ENCODE measurements at regions not wholly inside any gene's neighbourhood (a gene's known extent, or its start where the extent isn't known, plus 50 kb on each side); places are given as distances from the start of the nearest gene placed in this dataset.

DNA sequence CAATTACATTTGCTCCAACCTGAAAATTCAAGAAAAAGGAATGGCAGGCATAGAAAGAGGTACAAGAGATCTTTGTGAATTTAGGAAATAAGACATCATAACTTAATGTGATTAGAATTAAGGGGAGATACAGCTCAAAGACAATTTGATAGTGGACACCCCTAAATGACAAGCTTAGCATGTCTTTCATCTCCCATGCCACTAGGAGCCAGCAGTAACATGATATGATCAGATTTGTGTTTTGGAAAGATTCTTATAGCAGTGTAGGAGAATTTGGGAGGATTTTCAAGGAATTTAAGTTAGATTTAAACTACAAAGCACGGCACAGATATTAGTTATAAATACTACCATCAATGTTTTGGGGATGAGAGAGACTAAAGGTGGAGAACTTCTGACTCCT is 340.8 kb downstream of the RDH14 start:
- TF ChIP-seq JUND (IDR thresholded peaks at IDR 0.05) (no peak), HNF4G (IDR thresholded peaks at IDR 0.05) (no peak), EGR1 (IDR thresholded peaks at IDR 0.05; ENCODE audit: low read depth in 2 of 2) (no peak), GABPA (IDR thresholded peaks at IDR 0.05 in 1 of 2, conservative IDR thresholded peaks at IDR 0.05 in 1 of 2) (no peak), YY1 (IDR thresholded peaks at IDR 0.05) (no peak)
- TF ChIP-seq, protein P1, sequence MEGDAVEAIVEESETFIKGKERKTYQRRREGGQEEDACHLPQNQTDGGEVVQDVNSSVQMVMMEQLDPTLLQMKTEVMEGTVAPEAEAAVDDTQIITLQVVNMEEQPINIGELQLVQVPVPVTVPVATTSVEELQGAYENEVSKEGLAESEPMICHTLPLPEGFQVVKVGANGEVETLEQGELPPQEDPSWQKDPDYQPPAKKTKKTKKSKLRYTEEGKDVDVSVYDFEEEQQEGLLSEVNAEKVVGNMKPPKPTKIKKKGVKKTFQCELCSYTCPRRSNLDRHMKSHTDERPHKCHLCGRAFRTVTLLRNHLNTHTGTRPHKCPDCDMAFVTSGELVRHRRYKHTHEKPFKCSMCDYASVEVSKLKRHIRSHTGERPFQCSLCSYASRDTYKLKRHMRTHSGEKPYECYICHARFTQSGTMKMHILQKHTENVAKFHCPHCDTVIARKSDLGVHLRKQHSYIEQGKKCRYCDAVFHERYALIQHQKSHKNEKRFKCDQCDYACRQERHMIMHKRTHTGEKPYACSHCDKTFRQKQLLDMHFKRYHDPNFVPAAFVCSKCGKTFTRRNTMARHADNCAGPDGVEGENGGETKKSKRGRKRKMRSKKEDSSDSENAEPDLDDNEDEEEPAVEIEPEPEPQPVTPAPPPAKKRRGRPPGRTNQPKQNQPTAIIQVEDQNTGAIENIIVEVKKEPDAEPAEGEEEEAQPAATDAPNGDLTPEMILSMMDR (IDR thresholded peaks at IDR 0.05; ENCODE audit: low read depth, low read length, missing input control): peak; percentile 11
- TF ChIP-seq, protein P2, sequence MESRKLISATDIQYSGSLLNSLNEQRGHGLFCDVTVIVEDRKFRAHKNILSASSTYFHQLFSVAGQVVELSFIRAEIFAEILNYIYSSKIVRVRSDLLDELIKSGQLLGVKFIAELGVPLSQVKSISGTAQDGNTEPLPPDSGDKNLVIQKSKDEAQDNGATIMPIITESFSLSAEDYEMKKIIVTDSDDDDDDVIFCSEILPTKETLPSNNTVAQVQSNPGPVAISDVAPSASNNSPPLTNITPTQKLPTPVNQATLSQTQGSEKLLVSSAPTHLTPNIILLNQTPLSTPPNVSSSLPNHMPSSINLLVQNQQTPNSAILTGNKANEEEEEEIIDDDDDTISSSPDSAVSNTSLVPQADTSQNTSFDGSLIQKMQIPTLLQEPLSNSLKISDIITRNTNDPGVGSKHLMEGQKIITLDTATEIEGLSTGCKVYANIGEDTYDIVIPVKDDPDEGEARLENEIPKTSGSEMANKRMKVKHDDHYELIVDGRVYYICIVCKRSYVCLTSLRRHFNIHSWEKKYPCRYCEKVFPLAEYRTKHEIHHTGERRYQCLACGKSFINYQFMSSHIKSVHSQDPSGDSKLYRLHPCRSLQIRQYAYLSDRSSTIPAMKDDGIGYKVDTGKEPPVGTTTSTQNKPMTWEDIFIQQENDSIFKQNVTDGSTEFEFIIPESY (IDR thresholded peaks at IDR 0.05): no peak
- TF ChIP-seq, protein P3, sequence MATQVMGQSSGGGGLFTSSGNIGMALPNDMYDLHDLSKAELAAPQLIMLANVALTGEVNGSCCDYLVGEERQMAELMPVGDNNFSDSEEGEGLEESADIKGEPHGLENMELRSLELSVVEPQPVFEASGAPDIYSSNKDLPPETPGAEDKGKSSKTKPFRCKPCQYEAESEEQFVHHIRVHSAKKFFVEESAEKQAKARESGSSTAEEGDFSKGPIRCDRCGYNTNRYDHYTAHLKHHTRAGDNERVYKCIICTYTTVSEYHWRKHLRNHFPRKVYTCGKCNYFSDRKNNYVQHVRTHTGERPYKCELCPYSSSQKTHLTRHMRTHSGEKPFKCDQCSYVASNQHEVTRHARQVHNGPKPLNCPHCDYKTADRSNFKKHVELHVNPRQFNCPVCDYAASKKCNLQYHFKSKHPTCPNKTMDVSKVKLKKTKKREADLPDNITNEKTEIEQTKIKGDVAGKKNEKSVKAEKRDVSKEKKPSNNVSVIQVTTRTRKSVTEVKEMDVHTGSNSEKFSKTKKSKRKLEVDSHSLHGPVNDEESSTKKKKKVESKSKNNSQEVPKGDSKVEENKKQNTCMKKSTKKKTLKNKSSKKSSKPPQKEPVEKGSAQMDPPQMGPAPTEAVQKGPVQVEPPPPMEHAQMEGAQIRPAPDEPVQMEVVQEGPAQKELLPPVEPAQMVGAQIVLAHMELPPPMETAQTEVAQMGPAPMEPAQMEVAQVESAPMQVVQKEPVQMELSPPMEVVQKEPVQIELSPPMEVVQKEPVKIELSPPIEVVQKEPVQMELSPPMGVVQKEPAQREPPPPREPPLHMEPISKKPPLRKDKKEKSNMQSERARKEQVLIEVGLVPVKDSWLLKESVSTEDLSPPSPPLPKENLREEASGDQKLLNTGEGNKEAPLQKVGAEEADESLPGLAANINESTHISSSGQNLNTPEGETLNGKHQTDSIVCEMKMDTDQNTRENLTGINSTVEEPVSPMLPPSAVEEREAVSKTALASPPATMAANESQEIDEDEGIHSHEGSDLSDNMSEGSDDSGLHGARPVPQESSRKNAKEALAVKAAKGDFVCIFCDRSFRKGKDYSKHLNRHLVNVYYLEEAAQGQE (IDR thresholded peaks at IDR 0.05): no peak

All from liver (tissue), 3 donors.